CD4-positive, alpha-beta memory T cell (primary cell): ENCODE measurements at regions not wholly inside any gene's neighbourhood (a gene's known extent, or its start where the extent isn't known, plus 50 kb on each side); places are given as distances from the start of the nearest gene placed in this dataset.

Experiments
- CTCF ChIA-PET: fragments of 350-600 bp; sonication (Branson Sonifier 250); formaldehyde crosslinking; loops from one replicate; lab custom pipeline; 2021; ENCODE audit warnings: inconsistent platforms; ENCODE audit not compliant: partially characterized antibody; lab: Charles Lee
- POLR2A ChIA-PET: fragments of 350-600 bp; sonication (Branson Sonifier 250); formaldehyde crosslinking; loops from one replicate; lab custom pipeline; 2021; ENCODE audit not compliant: partially characterized antibody; lab: Charles Lee
- DNase-seq, 5 donors: peaks; one replicate each; pipeline versions ENCODE4 v3.0.0 to v3.0.0-alpha.2; 2020 to 2022; ENCODE audit warnings: mixed read lengths in 1 of 5
- H3K27ac ChIP-seq: one replicate; pipeline ENCODE4 v1.7.0; 2013; ENCODE audit warnings: low read depth, low read length
- H3K27me3 ChIP-seq: 2 replicates; pipeline ENCODE4 v1.7.0; 2013; ENCODE audit warnings: mild to moderate bottlenecking, low read length, moderate library complexity; ENCODE audit not compliant: insufficient read depth
- H3K36me3 ChIP-seq: 2 replicates; pipeline ENCODE4 v1.7.0; 2013; ENCODE audit warnings: mild to moderate bottlenecking, low read length, moderate library complexity; ENCODE audit not compliant: insufficient read depth
- H3K4me1 ChIP-seq: 2 replicates; pipeline ENCODE4 v1.7.0; 2013; ENCODE audit warnings: mild to moderate bottlenecking, low read length, moderate library complexity; ENCODE audit not compliant: insufficient read depth
- H3K4me3 ChIP-seq, 2 donors: one replicate each; pipeline ENCODE4 v1.7.0; 2013; ENCODE audit warnings: low read length in 2 of 2, mild to moderate bottlenecking in 1 of 2
- H3K9me3 ChIP-seq, 2 donors: one replicate each; pipeline ENCODE4 v1.7.0; 2013; ENCODE audit warnings: low read length in 2 of 2, control low read depth in 1 of 2; ENCODE audit not compliant: control insufficient read depth in 1 of 2
- H3K27ac Mint-ChIP-seq, 7 donors: one replicate each; pipeline ENCODE4 v1.8.0; 2020 to 2021; ENCODE audit warnings: mixed read lengths in 7 of 7, mild to moderate bottlenecking in 6 of 7, inconsistent platforms in 3 of 7, moderate library complexity in 3 of 7
- H3K27me3 Mint-ChIP-seq, 2 donors: one replicate each; pipeline ENCODE4 v1.8.0; 2020 to 2021; ENCODE audit warnings: mixed read lengths in 2 of 2
- H3K36me3 Mint-ChIP-seq, 2 donors: one replicate each; pipeline ENCODE4 v1.8.0; 2020 to 2021; ENCODE audit warnings: mixed read lengths in 2 of 2, inconsistent platforms in 1 of 2, mild to moderate bottlenecking in 1 of 2
- H3K4me1 Mint-ChIP-seq, 4 donors: one replicate each; pipeline ENCODE4 v1.8.0; 2020 to 2021; ENCODE audit warnings: mixed read lengths in 4 of 4, mild to moderate bottlenecking in 1 of 4
- H3K4me3 Mint-ChIP-seq, 8 donors: one replicate each; pipeline ENCODE4 v1.8.0; 2020 to 2021; ENCODE audit warnings: mixed read lengths in 8 of 8, mild to moderate bottlenecking in 7 of 8, moderate library complexity in 6 of 8, inconsistent platforms in 3 of 8
- H3K9me3 Mint-ChIP-seq, 8 donors: one replicate each; pipeline ENCODE4 v1.8.0; 2020 to 2021; ENCODE audit warnings: mixed read lengths in 8 of 8, mild to moderate bottlenecking in 5 of 8, inconsistent platforms in 3 of 8, moderate library complexity in 1 of 8
- intact Hi-C: fragments of 100-400 bp; cut with micrococcal nuclease; formaldehyde crosslinking; loops from one replicate; pipeline ENCODE4 v1.15.1; 2023

DNA sequence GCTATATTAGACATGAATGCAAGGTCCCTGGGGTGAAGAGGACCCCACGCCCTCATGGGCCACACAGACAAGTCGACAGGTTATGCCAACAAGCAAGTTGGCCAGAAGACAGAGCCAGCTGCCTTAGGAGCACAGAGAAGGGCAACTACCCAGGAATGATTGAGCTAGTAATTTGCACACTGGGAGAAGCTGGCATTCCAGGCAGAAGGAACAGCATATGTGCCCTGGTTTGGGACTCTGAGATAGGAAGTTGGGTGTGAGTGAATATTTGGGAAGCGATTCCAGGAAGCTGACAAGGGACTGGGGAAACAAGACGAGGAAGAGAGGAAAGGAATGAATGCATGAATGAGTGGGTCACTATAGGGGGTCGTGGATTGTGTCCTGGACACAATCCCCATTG, 203.7 kb upstream of the CDH5 start:
- Mint-ChIP-seq H3K4me3 (no peak overlapping the region), H3K27ac (no peak overlapping the region), H3K27me3 (peaks cover 6 to 7% of the 10 kb centered on the region in 2 donors), H3K9me3 (no peaks in the 10 kb centered on the region), H3K36me3 (no peaks in the 10 kb centered on the region), H3K4me1 (peaks cover 0 to 1% (median 0%) of the 10 kb centered on the region in 4 donors)
- no peak for DNase-seq
- Histone ChIP-seq H3K36me3 (no peaks in the 10 kb centered on the region), H3K27me3 (no peaks in the 10 kb centered on the region), H3K9me3 (no peaks in the 10 kb centered on the region), H3K27ac (no peak overlapping the region), H3K4me3 (no peak overlapping the region), H3K4me1 (no peaks in the 10 kb centered on the region)
- intact Hi-C loops, result no loop called here
- CTCF ChIA-PET, result interaction anchor here (0.8 kb wide), 1 partner anchor 14 kb away, joined by 3 read pairs; no protein-coding TSS in a partner anchor
- POLR2A ChIA-PET, result no interaction called here

DNA sequence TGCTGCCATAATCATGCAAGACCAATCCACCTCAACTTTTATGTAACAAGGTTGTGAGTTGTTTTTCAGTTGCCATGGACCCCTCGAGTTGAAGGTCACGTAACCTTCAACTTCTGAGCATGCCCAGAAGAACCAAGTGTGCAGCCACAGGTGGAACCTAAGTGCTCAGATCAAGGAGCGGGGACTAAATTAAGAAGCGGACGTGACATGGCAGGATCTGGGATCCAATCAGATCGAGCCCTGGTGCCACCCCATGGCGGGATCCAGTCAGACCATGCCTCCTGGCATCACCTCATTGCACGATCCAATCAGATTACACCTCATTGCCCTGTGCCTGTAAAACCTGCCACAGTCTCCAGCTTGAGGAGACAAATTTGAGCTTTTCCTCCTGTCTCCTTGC, 204.5 kb upstream of the CDH5 start:
- H3K27me3 ChIP-seq, result no peaks in the 10 kb centered on the region
- H3K4me1 ChIP-seq, result no peaks in the 10 kb centered on the region
- H3K4me3 ChIP-seq, result no peak overlapping the region
- H3K36me3 ChIP-seq, result no peaks in the 10 kb centered on the region
- Mint-ChIP-seq H3K36me3 (no peaks in the 10 kb centered on the region), H3K9me3 (no peaks in the 10 kb centered on the region), H3K27ac (peak overlapping the region in 1 of 7 donors; percentile 39), H3K27me3 (peaks cover 3% of the 10 kb centered on the region in 2 donors), H3K4me1 (peaks cover 0 to 1% (median 0%) of the 10 kb centered on the region in 4 donors), H3K4me3 (no peak overlapping the region)
- ChIA-PET POLR2A (no interaction called here), CTCF (no interaction called here)
- intact Hi-C loops, result no loop called here
- H3K27ac ChIP-seq, result no peak overlapping the region
- no peaks in the 10 kb centered on the region for H3K9me3 ChIP-seq
- DNase-seq, result no peak

DNA sequence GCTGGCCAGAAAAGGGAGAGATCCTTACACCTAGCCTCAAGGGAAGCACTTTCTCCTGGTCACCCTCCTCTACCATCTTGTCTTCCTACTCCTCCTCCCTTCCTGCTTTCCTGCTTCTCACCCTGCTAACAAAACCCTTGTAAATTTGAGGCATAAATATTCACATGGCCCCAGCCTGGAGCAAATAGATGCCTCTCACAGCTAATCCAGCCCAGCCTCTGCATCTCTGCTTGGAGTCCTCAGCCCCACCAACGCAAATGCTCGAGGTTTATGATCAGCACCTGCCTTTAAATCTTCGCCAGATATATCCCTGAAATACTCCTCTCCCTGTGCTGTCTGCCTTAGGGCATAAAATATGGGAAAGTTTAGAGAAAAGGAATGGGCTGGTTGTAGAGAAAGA, 205.2 kb upstream of the CDH5 start:
- CTCF ChIA-PET, result no interaction called here
- H3K27ac ChIP-seq, result no peak overlapping the region
- H3K27me3 ChIP-seq, result no peaks in the 10 kb centered on the region
- no peaks in the 10 kb centered on the region for H3K36me3 ChIP-seq
- Mint-ChIP-seq H3K27ac (peak overlapping the region in 1 of 7 donors; percentile 39), H3K4me3 (no peak overlapping the region), H3K27me3 (peaks cover 3 to 4% of the 10 kb centered on the region in 2 donors), H3K36me3 (no peaks in the 10 kb centered on the region), H3K9me3 (peaks cover 0 to 1% (median 0%) of the 10 kb centered on the region in 8 donors), H3K4me1 (peaks cover 0 to 5% (median under 1%) of the 10 kb centered on the region in 4 donors)
- intact Hi-C loops, result no loop called here
- H3K4me3 ChIP-seq, result no peak overlapping the region
- no peak for DNase-seq
- no peaks in the 10 kb centered on the region for H3K9me3 ChIP-seq
- no peaks in the 10 kb centered on the region for H3K4me1 ChIP-seq
- POLR2A ChIA-PET, result no interaction called here

DNA sequence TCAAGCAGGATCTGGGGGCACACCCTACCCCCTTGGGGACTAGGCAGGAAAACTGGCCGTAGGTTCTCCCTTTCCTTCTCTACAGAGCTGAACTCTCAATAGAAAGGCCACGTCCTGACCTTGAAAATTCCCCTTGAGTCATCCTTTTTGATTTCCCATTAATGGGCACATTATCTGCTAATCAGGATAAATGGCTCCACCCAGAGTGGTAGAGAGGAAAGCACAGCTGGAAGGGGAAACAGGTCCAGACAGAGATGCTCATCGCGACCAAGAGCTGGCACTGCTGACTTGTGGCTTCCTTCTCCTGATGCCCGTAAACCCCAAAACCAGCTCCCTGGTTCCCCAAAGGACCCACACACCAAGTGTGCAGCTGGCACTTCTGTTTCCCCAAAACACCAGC, 206.5 kb upstream of the CDH5 start:
- Histone ChIP-seq H3K27me3 (no peaks in the 10 kb centered on the region), H3K4me3 (no peak overlapping the region), H3K9me3 (no peaks in the 10 kb centered on the region), H3K36me3 (no peaks in the 10 kb centered on the region), H3K4me1 (no peaks in the 10 kb centered on the region), H3K27ac (no peak overlapping the region)
- Mint-ChIP-seq H3K4me3 (no peak overlapping the region), H3K4me1 (peaks cover 0 to 12% (median 1%) of the 10 kb centered on the region in 4 donors), H3K27ac (no peak overlapping the region), H3K9me3 (peaks cover 0 to 1% (median 0%) of the 10 kb centered on the region in 8 donors), H3K27me3 (peaks cover 7 to 10% of the 10 kb centered on the region in 2 donors), H3K36me3 (no peaks in the 10 kb centered on the region)
- no peak for DNase-seq
- ChIA-PET CTCF (interaction anchor here (0.7 kb wide), 1 partner anchor 11 kb away, joined by 3 read pairs; no protein-coding TSS in a partner anchor), POLR2A (no interaction called here)
- intact Hi-C loops, result no loop called here

DNA sequence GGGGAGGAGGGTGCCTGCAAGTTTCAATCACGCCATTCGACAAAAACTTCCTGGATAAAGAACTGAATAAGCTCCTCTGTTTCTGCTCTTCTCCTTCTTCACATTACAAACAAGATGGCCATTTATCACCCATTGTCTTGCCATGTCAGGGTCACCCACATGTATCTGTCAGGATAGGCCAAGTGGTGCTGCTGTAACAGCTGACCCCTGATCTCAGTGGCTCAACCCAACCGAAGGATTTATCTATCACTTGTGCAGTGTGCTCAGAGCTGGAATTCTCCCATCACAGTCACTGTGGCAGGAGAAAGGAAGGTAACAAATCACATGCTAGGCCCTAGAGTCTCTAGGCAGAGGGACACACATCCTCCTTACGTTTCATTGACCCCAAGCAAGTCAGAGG, 210.0 kb upstream of the CDH5 start:
- H3K36me3 ChIP-seq, result no peaks in the 10 kb centered on the region
- Mint-ChIP-seq H3K27ac (peak overlapping the region in 1 of 7 donors; percentile 68), H3K4me3 (no peak overlapping the region), H3K9me3 (peaks cover 0 to 1% (median 0%) of the 10 kb centered on the region in 8 donors), H3K27me3 (peaks cover 5 to 7% of the 10 kb centered on the region in 2 donors), H3K4me1 (peaks cover 0 to 25% (median 3%) of the 10 kb centered on the region in 4 donors), H3K36me3 (no peaks in the 10 kb centered on the region)
- no peak overlapping the region for H3K27ac ChIP-seq
- intact Hi-C loops, result no loop called here
- no peaks in the 10 kb centered on the region for H3K27me3 ChIP-seq
- H3K4me3 ChIP-seq, result no peak overlapping the region
- no peak for DNase-seq
- H3K9me3 ChIP-seq, result no peaks in the 10 kb centered on the region
- H3K4me1 ChIP-seq, result no peaks in the 10 kb centered on the region
- CTCF ChIA-PET, result no interaction called here
- POLR2A ChIA-PET, result no interaction called here

DNA sequence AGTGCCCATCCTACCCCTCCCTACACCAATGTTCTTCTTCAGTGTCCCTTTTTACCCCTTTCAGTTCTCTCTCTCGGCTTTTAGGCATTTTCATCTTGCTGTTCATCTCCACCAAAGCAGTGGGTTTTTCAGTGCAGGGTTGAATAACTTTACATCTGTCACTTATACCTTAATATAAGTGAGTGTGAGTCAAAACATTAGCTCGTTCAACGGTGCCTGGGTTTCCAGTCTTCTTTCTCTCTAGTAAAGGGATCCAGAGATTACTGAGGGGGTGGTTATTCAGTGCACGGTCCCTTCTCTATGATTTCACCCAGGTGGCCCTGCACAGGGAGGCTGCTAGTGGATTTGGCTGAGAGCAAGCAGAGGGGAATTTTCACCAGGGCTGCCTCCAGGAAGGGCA, 210.6 kb upstream of the CDH5 start:
- Histone ChIP-seq H3K27ac (no peak overlapping the region), H3K36me3 (no peaks in the 10 kb centered on the region), H3K4me1 (peaks cover 5% of the 10 kb centered on the region), H3K4me3 (no peak overlapping the region), H3K27me3 (no peaks in the 10 kb centered on the region), H3K9me3 (no peaks in the 10 kb centered on the region)
- peaks cover 0 to 28% (median 3%) of the 10 kb centered on the region in 4 donors for H3K4me1 Mint-ChIP-seq
- H3K27ac Mint-ChIP-seq, result peak overlapping the region in 1 of 7 donors; percentile 68
- ChIA-PET CTCF (no interaction called here), POLR2A (no interaction called here)
- peaks cover 0 to 1% (median 0%) of the 10 kb centered on the region in 8 donors for H3K9me3 Mint-ChIP-seq
- H3K27me3 Mint-ChIP-seq, result peaks cover 5 to 7% of the 10 kb centered on the region in 2 donors
- H3K4me3 Mint-ChIP-seq, result peak overlapping the region in 1 of 8 donors; percentile 22
- intact Hi-C loops, result no loop called here
- H3K36me3 Mint-ChIP-seq, result no peaks in the 10 kb centered on the region
- DNase-seq, result no peak

DNA sequence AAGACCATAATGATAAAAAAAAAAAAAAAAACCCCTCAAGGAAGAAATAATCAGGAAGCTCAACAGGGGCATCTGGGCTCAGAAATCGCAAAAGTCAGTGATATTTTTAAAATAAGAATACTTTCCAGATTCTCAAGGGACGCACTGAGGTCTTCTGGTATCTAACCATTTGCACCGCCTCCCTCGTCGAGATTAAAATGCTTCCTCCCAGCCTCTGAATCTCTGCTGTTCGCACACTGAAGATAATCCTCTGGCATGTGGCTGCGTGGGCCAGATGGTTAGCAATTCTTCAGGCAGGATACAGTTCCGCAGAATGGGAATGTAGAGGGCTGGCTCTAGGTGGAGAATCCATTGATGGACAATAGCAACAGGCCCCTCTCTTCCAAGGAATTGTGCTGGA, 211.7 kb upstream of the CDH5 start:
- Mint-ChIP-seq H3K4me3 (peak overlapping the region in 1 of 8 donors; percentile 17), H3K9me3 (peaks cover 0 to 1% (median 0%) of the 10 kb centered on the region in 8 donors), H3K27ac (peak overlapping the region in 1 of 7 donors; percentile 82), H3K4me1 (peaks cover 0 to 37% (median 2%) of the 10 kb centered on the region in 4 donors), H3K36me3 (no peaks in the 10 kb centered on the region), H3K27me3 (peaks cover 9 to 10% of the 10 kb centered on the region in 2 donors)
- H3K27me3 ChIP-seq, result no peaks in the 10 kb centered on the region
- intact Hi-C loops, result no loop called here
- POLR2A ChIA-PET, result no interaction called here
- H3K27ac ChIP-seq, result no peak overlapping the region
- no peak for DNase-seq
- no peak overlapping the region for H3K4me3 ChIP-seq
- H3K36me3 ChIP-seq, result no peaks in the 10 kb centered on the region
- peaks cover 13% of the 10 kb centered on the region for H3K4me1 ChIP-seq
- no peaks in the 10 kb centered on the region for H3K9me3 ChIP-seq
- CTCF ChIA-PET, result no interaction called here
